ENCODE measurements at regions not wholly inside any gene's neighbourhood (a gene's known extent, or its start where the extent isn't known, plus 50 kb on each side); places are given as distances from the start of the nearest gene placed in this dataset.

- no peak for FAIRE-seq
- no peak for TF ChIP-seq ESRRA (IDR thresholded peaks at IDR 0.05; ENCODE audit: low read length)
- TF ChIP-seq NFIC (IDR thresholded peaks at IDR 0.05; ENCODE audit: low read depth, low read length): peak; percentile 92
- 0 out of 2 replicates have a peak, but pooled peaks have one; percentile 13 for TF ChIP-seq MTA2 (IDR thresholded peaks at IDR 0.05; ENCODE audit: low read depth)
- no peak for TF ChIP-seq TCF7 (IDR thresholded peaks at IDR 0.05; ENCODE audit: borderline replicate concordance)
- no peak for TF ChIP-seq POLR2AphosphoS5 (IDR thresholded peaks at IDR 0.05; ENCODE audit: low read length)
- TF ChIP-seq ATF2 (IDR thresholded peaks at IDR 0.05; ENCODE audit: low read length): peak; percentile 60
- TF ChIP-seq BCL11A (IDR thresholded peaks at IDR 0.05; ENCODE audit: low read depth, low read length): peak; percentile 57; the same call in 1 of the 2 replicates
- TF ChIP-seq MEF2A (IDR thresholded peaks at IDR 0.05; ENCODE audit: insufficient read depth, low read depth, low read length): 0 out of 2 replicates have a peak, but pooled peaks have one; percentile 62
- peak; percentile 30 for TF ChIP-seq BCL3 (IDR thresholded peaks at IDR 0.05; ENCODE audit: borderline replicate concordance, insufficient read depth, low read depth, low read length, poor library complexity, severe bottlenecking)
- TF ChIP-seq GABPA (IDR thresholded peaks at IDR 0.05; ENCODE audit: low read depth): peak; percentile 28; the same call in 1 of the 2 replicates
- TF ChIP-seq RUNX3 (IDR thresholded peaks at IDR 0.05; ENCODE audit: low read length): peak; percentile 91
- no peak for TF ChIP-seq NR2C1 (IDR thresholded peaks at IDR 0.05)
- peak; percentile 56; the same call in 1 of the 2 replicates for TF ChIP-seq PML (IDR thresholded peaks at IDR 0.05; ENCODE audit: low read length)
- peak; percentile 47 for TF ChIP-seq IKZF1 (conservative IDR thresholded peaks at IDR 0.05)
- peak; percentile 34 for TF ChIP-seq MEF2B (IDR thresholded peaks at IDR 0.05; ENCODE audit: partially characterized antibody, poor library complexity, severe bottlenecking)
- no peak for TF ChIP-seq DPF2 (IDR thresholded peaks at IDR 0.05)
- TF ChIP-seq SREBF2 (IDR thresholded peaks at IDR 0.05; ENCODE audit: low read length): no peak
- peak; percentile 87 for TF ChIP-seq JUNB (IDR thresholded peaks at IDR 0.05)
- no peak for TF ChIP-seq BCLAF1 (IDR thresholded peaks at IDR 0.05)
- TF ChIP-seq ZBED1 (IDR thresholded peaks at IDR 0.05; ENCODE audit: borderline replicate concordance): 0 out of 2 replicates have a peak, but pooled peaks have one; percentile 28
Observed at GRCh38 chr15:46703020-46703861, 1014.1 kb upstream of the SEMA6D start.

More at GRCh38 chr15:46703020-46703861, 1014.1 kb upstream of the SEMA6D start:
- no peaks in the 10 kb centered on the region for H3K36me3 ChIP-seq (ENCODE audit: control insufficient read depth in 2 of 2, insufficient read depth in 2 of 2, low read length in 1 of 2)
- intact Hi-C loops (cut with micrococcal nuclease; ENCODE audit: unreplicated experiment): no loop called here
- no TSS peak for BruUV-seq (replicated peaks)
- in situ Hi-C loops (cut with MboI): no loop called here
- ChIA-PET RAD21 (ENCODE audit: unreplicated experiment) (interaction anchor here (1.0 to 1.4 kb wide), 3 partner anchors 15 to 31 kb away, joined by 3 to 7 read pairs (median 4); no protein-coding TSS in a partner anchor), POLR2A (interaction anchor here (0.5 kb wide), 1 partner anchor 486 kb away, joined by 4 read pairs; no protein-coding TSS in a partner anchor), CTCF (interaction anchor here (0.9 kb wide), 2 partner anchors 9 to 11 kb away, joined by 3 read pairs; no protein-coding TSS in a partner anchor), SMC1A (ENCODE audit: uncharacterized antibody, unreplicated experiment) (interaction anchor here (1.0 to 3.7 kb wide), 9 partner anchors 11 to 245 kb away, joined by 3 to 23 read pairs (median 5); no protein-coding TSS in a partner anchor)
- DNase-seq (ENCODE audit: low read depth, low spot score) (peak; percentile 15), ATAC-seq (peak; percentile 83)
- H3K9ac ChIP-seq (ENCODE audit: control insufficient read depth, insufficient read depth, low read length): no peak overlapping the region
- H3K4me2 ChIP-seq (ENCODE audit: control insufficient read depth, insufficient read depth): no peak overlapping the region
- no peaks in the 10 kb centered on the region for H3K9me3 ChIP-seq (replicated peaks; ENCODE audit: control insufficient read depth, insufficient read depth, low read length)
- no peak overlapping the region for H3K4me3 ChIP-seq
- H2AFZ ChIP-seq (ENCODE audit: control insufficient read depth, low read depth, low read length): no peak overlapping the region
- H3K27me3 ChIP-seq (replicated peaks in 1 of 2; ENCODE audit: control insufficient read depth in 2 of 2, insufficient read depth in 2 of 2, low read length in 1 of 2): no peaks in the 10 kb centered on the region
- 21% methylated on average over 9 of the region's 9 CpGs for WGBS (ENCODE audit: insufficient coverage, insufficient replicate concordance, low lambda C conversion rate, missing lambda C conversion rate)
- H3K79me2 ChIP-seq (ENCODE audit: control insufficient read depth, insufficient read depth, low read length): no peaks in the 10 kb centered on the region
- H4K20me1 ChIP-seq (ENCODE audit: control insufficient read depth, insufficient read depth): no peaks in the 10 kb centered on the region
- no peaks in the 10 kb centered on the region for H3K4me1 ChIP-seq (ENCODE audit: control insufficient read depth, insufficient read depth, low read length)
- H3K27ac ChIP-seq (ENCODE audit: control insufficient read depth, insufficient read depth): peak overlapping the region; percentile 55

Data from GM12878 (cell line).